Calu3 (cell line): ENCODE measurements at regions not wholly inside any gene's neighbourhood (a gene's known extent, or its start where the extent isn't known, plus 50 kb on each side); places are given as distances from the start of the nearest gene placed in this dataset.

ENCODE experiments used
- BruUV-seq: library from RNA; stranded (reverse); fragments of 400-500 nt; replicated peaks from 2 replicates; lab custom pipeline; 2021; lab: Mats Ljungman, UMichigan
- CTCF ChIA-PET: fragments of 300-600 bp; sonication (Branson Sonifier 250); formaldehyde crosslinking; loops from one replicate; lab custom pipeline; 2022; ENCODE audit warnings: antibody characterized with exemption; lab: Charles Lee
- DNase-seq: peaks from one replicate; pipeline ENCODE4 v3.0.0; 2022
- H3K27ac Mint-ChIP-seq: one replicate; pipeline ENCODE4 v1.8.0; 2022; ENCODE audit warnings: mixed read lengths; ENCODE audit not compliant: unreplicated experiment
- H3K27me3 Mint-ChIP-seq: one replicate; pipeline ENCODE4 v1.8.0; 2022; ENCODE audit warnings: mixed read lengths; ENCODE audit not compliant: unreplicated experiment
- H3K36me3 Mint-ChIP-seq: one replicate; pipeline ENCODE4 v1.8.0; 2022; ENCODE audit warnings: mild to moderate bottlenecking, moderate library complexity, mixed read lengths; ENCODE audit not compliant: insufficient read depth, unreplicated experiment
- H3K4me1 Mint-ChIP-seq: one replicate; pipeline ENCODE4 v1.8.0; 2022; ENCODE audit warnings: mild to moderate bottlenecking, low read depth, mixed read lengths; ENCODE audit not compliant: unreplicated experiment
- H3K4me3 Mint-ChIP-seq: one replicate; pipeline ENCODE4 v1.8.0; 2022; ENCODE audit warnings: mild to moderate bottlenecking, low read depth, moderate library complexity, mixed read lengths; ENCODE audit not compliant: unreplicated experiment
- H3K9me3 Mint-ChIP-seq: one replicate; pipeline ENCODE4 v1.8.0; 2022; ENCODE audit warnings: low read depth, mixed read lengths; ENCODE audit not compliant: unreplicated experiment
- intact Hi-C: fragments of 100-400 bp; cut with micrococcal nuclease; formaldehyde crosslinking; loops from one replicate; pipeline ENCODE4 v1.10.0; 2022; ENCODE audit not compliant: unreplicated experiment
- TF ChIP-seq, protein P1 (sequence below): fragments of 200-600 bp; IDR thresholded peaks from one replicate; pipeline ENCODE4 v1.8.0; 2022; ENCODE audit warnings: antibody characterized with exemption; ENCODE audit not compliant: unreplicated experiment

DNA sequence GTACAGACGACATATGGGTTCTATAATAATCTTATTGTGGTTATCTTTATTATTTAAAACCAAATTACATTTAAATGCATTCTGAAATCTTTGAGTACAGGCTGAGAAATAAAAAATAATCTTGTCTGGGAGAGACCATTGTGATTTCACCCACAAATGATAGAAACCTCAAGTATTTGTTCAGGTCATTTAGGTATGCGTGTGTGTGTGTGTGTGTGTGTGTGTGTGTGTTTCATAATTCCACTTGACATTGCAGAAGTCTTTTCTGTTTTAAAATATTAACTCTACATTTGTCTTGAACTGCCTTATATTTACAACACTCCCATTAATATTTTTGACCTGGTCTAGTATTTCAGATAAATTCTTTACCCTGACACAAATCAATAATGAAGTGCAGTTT, 126.9 kb downstream of the SPRY2 start:
- peaks cover 16% of the 10 kb centered on the region for H3K4me1 Mint-ChIP-seq
- H3K9me3 Mint-ChIP-seq: no peaks in the 10 kb centered on the region
- BruUV-seq: no TSS peak
- no peak for DNase-seq
- no peaks in the 10 kb centered on the region for H3K36me3 Mint-ChIP-seq
- CTCF ChIA-PET: no interaction called here
- no peak overlapping the region for H3K27ac Mint-ChIP-seq
- no peak overlapping the region for H3K4me3 Mint-ChIP-seq
- H3K27me3 Mint-ChIP-seq: no peaks in the 10 kb centered on the region
- TF ChIP-seq, protein P1, sequence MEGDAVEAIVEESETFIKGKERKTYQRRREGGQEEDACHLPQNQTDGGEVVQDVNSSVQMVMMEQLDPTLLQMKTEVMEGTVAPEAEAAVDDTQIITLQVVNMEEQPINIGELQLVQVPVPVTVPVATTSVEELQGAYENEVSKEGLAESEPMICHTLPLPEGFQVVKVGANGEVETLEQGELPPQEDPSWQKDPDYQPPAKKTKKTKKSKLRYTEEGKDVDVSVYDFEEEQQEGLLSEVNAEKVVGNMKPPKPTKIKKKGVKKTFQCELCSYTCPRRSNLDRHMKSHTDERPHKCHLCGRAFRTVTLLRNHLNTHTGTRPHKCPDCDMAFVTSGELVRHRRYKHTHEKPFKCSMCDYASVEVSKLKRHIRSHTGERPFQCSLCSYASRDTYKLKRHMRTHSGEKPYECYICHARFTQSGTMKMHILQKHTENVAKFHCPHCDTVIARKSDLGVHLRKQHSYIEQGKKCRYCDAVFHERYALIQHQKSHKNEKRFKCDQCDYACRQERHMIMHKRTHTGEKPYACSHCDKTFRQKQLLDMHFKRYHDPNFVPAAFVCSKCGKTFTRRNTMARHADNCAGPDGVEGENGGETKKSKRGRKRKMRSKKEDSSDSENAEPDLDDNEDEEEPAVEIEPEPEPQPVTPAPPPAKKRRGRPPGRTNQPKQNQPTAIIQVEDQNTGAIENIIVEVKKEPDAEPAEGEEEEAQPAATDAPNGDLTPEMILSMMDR: no peak
- intact Hi-C loops: loop anchor here (10.0 kb wide), 1 partner anchor 79 kb away; no protein-coding TSS in a partner anchor

GRCh38 chr13:80213201-80213600, 127.7 kb downstream of the SPRY2 start:
- CTCF ChIA-PET: no interaction called here
- TF ChIP-seq, protein P1: no peak
- no peak overlapping the region for H3K27ac Mint-ChIP-seq
- no peaks in the 10 kb centered on the region for H3K27me3 Mint-ChIP-seq
- no peak for DNase-seq
- BruUV-seq: no TSS peak
- peaks cover 15% of the 10 kb centered on the region for H3K4me1 Mint-ChIP-seq
- no peak overlapping the region for H3K4me3 Mint-ChIP-seq
- intact Hi-C loops: loop anchor here (10.0 kb wide), 1 partner anchor 78 kb away; no protein-coding TSS in a partner anchor
- no peaks in the 10 kb centered on the region for H3K9me3 Mint-ChIP-seq
- no peaks in the 10 kb centered on the region for H3K36me3 Mint-ChIP-seq

DNA sequence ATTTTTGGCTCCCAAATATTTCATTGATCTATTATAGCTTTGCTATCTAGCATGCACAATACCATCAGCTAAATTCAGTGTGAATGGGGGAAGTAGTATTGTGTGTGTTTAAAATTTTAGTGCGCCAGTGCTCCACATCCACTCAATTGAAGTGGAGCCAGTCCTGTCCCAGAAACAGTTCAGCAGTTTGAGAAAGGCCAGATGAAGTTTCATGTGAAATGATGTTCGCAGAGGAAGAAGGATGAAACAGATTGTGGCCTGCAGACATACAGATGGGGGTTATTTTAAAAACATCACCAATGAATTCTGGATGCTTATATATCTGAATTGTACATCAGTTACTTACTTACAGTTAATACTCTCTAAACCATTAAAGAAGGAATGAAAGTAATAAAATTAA, 129.4 kb downstream of the SPRY2 start:
- intact Hi-C loops: loop anchor here (10.0 kb wide), 1 partner anchor 77 kb away; no protein-coding TSS in a partner anchor
- no peak for DNase-seq
- CTCF ChIA-PET: no interaction called here
- H3K27me3 Mint-ChIP-seq: no peaks in the 10 kb centered on the region
- no peak overlapping the region for H3K27ac Mint-ChIP-seq
- no peaks in the 10 kb centered on the region for H3K36me3 Mint-ChIP-seq
- TF ChIP-seq, protein P1: no peak
- no TSS peak for BruUV-seq
- no peak overlapping the region for H3K4me3 Mint-ChIP-seq
- no peaks in the 10 kb centered on the region for H3K9me3 Mint-ChIP-seq
- H3K4me1 Mint-ChIP-seq: peaks cover 7% of the 10 kb centered on the region

GRCh38 chr13:80204642-80205041, 136.3 kb downstream of the SPRY2 start:
- TF ChIP-seq, protein P1: no peak
- Mint-ChIP-seq H3K4me1 (no peaks in the 10 kb centered on the region), H3K9me3 (no peaks in the 10 kb centered on the region), H3K36me3 (no peaks in the 10 kb centered on the region), H3K27ac (no peak overlapping the region), H3K4me3 (no peak overlapping the region), H3K27me3 (no peaks in the 10 kb centered on the region)
- CTCF ChIA-PET: no interaction called here
- no TSS peak for BruUV-seq
- intact Hi-C loops: no loop called here
- no peak for DNase-seq
